GM12892 (cell line): ENCODE measurements at regions not wholly inside any gene's neighbourhood (a gene's known extent, or its start where the extent isn't known, plus 50 kb on each side); places are given as distances from the start of the nearest gene placed in this dataset.

Source experiments
- POLR2A ChIP-seq: IDR thresholded peaks from 2 replicates; pipeline ENCODE4 v1.6.1; 2011; ENCODE audit warnings: low read depth, low read length, control low read depth
- POLR2AphosphoS5 ChIP-seq: IDR thresholded peaks from 2 replicates; pipeline ENCODE4 v1.6.1; 2011; ENCODE audit warnings: low read depth, low read length, control low read depth
- TAF1 ChIP-seq: IDR thresholded peaks from 2 replicates; pipeline ENCODE4 v1.6.1; 2011; ENCODE audit warnings: low read depth, mild to moderate bottlenecking, control low read depth, low read length, borderline replicate concordance

DNA sequence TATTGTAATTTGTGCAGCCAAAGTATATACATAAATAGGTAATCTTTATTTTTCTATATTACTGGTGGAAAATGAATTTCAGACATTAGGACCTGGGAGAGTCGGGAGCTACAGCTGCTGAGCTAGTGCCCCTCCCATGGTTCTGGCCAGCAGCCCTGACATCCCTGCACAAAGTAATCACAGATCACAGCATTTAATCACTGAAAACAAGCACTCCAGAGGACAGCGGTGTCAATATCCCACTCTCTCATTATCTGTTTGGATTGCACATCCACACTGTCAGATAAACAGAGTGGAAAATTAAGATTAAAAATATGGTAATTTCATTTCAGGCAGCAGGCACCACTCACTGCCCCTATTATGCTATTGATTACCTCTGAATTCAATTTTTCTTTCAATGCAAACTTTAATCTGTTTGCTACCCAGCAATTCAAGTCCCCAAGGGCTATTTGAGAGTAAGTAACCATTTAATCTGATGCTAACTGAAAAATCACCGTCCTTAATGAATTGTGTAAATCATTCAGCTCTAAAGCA lies 254.1 kb upstream of the SOX21 start:
- TF ChIP-seq POLR2A (no peak), POLR2AphosphoS5 (no peak), TAF1 (no peak)
